ENCODE measurements at regions not wholly inside any gene's neighbourhood (a gene's known extent, or its start where the extent isn't known, plus 50 kb on each side); places are given as distances from the start of the nearest gene placed in this dataset.

DNA sequence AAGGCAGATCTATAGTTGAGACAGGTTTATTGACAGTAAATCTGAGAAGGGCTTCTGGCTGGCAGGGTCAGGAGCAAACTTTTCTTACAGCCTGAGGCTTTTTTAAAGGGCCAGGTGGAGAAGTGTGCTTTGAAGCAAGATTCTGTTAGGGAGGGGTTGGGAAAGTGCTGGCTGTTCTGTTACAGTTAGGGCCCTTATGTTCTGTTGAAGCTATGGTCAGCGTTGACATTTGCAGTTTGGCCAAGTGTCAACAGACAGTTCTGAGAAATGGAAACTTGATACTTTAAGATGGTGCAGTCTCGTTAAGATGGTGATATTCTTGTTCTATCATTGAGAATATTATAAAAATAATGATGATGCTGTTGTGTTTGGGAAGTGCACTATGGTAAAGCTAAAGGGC is 154.2 kb downstream of the RDH14 start:
- DNase-seq (ENCODE audit: low read depth): no peak
- no peak overlapping the region for H3K4me3 ChIP-seq (replicated peaks; ENCODE audit: low read depth, low read length)
- TF ChIP-seq, protein P1, sequence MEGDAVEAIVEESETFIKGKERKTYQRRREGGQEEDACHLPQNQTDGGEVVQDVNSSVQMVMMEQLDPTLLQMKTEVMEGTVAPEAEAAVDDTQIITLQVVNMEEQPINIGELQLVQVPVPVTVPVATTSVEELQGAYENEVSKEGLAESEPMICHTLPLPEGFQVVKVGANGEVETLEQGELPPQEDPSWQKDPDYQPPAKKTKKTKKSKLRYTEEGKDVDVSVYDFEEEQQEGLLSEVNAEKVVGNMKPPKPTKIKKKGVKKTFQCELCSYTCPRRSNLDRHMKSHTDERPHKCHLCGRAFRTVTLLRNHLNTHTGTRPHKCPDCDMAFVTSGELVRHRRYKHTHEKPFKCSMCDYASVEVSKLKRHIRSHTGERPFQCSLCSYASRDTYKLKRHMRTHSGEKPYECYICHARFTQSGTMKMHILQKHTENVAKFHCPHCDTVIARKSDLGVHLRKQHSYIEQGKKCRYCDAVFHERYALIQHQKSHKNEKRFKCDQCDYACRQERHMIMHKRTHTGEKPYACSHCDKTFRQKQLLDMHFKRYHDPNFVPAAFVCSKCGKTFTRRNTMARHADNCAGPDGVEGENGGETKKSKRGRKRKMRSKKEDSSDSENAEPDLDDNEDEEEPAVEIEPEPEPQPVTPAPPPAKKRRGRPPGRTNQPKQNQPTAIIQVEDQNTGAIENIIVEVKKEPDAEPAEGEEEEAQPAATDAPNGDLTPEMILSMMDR (IDR thresholded peaks at IDR 0.05; ENCODE audit: low read length, missing control alignments): no peak

DNA sequence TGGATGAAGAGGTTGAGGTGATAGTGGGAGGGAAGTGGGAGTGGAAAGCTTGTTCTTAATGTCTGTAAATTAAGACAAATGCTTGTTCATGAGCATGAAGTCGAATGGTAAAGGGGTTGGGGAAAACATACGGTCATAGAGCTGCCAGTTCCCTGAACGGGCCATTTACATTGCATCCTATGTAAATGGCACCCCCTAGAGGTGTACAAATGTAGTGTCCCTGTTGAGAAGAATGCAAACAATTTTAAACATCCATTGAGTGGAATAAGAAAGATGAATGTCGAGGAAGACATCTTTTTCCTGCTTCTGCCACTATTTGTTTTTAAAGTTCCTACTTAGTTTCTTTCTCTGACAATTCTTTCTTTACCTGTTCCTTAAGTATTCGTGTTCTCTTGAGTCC is 155.7 kb downstream of the RDH14 start:
- TF ChIP-seq, protein P1 (IDR thresholded peaks at IDR 0.05; ENCODE audit: low read length, missing control alignments): peak; percentile 28
- H3K4me3 ChIP-seq (replicated peaks; ENCODE audit: low read depth, low read length): no peak overlapping the region
- no peak for DNase-seq (ENCODE audit: low read depth)

DNA sequence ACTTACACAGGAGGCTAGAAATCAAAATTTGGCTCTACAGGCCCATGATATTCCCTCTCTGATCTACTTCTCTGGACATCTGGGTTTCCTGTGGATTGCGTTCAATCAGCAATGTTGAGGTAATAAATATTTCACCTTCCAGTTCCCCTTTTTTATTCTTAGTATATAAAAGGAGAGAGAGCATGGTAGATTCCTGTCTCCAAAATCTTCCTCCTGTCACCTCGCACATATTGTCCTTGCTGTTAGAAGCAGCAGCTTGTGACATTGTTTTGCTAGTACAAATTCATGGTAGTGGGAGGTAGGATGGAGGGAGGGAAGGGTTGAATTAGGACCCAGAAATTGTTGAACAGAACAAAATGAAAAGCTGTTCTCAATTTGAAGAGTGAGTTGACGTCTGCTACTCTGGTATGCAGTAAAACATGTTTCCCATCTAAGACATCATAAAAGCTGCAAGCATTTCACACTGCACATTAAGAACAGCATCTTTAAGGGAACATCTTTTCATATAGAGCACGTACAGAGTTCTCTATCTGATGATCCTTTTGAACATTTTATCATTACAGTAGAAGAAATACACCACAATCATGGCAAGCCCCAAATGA is 156.4 kb downstream of the RDH14 start:
- H3K4me3 ChIP-seq (replicated peaks; ENCODE audit: low read depth, low read length): no peak overlapping the region
- TF ChIP-seq, protein P1 (IDR thresholded peaks at IDR 0.05; ENCODE audit: low read length, missing control alignments): no peak
- no peak for DNase-seq (ENCODE audit: low read depth)

DNA sequence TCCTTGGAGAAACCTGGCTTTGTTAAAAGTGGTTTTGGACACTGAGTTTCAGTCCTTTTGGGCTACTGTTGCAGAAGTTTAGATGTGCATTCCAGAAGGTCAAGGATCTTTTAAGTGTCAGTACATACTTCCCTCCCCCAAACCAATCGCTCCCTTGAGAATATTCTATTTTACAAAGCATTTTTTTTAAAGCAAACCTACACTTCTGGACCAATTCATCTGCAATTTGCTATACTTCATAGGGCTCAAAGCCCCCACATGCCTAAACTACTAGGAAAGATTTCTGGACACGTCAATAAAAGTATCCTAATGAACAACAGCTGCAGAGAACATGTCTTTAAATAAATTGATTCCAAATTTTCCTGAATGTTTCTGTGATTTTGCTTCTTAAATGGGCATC is 157.6 kb downstream of the RDH14 start:
- no peak for DNase-seq (ENCODE audit: low read depth)
- H3K4me3 ChIP-seq (replicated peaks; ENCODE audit: low read depth, low read length): no peak overlapping the region
- TF ChIP-seq, protein P1 (IDR thresholded peaks at IDR 0.05; ENCODE audit: low read length, missing control alignments): no peak

DNA sequence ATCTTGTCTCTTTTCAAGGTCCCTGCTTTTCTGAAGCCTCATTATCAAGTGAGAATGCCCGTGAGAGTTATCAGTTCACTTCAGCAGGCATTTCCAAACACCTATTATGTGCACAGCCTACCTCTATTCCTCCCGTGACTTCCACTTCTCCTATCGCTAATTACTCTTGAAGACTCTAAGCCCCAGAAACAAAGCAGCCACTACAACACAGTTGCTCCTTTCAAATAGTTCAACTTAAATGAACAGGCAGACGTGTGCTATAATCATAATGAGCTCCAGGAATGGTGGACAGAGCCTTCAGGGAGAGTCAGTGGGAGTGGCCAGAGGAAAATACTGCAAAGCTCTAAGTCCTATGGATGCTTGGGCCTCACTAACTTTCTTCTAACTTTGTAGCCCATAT is 159.0 kb downstream of the RDH14 start:
- TF ChIP-seq, protein P1 (IDR thresholded peaks at IDR 0.05; ENCODE audit: low read length, missing control alignments): no peak
- H3K4me3 ChIP-seq (replicated peaks; ENCODE audit: low read depth, low read length): no peak overlapping the region
- DNase-seq (ENCODE audit: low read depth): no peak

DNA sequence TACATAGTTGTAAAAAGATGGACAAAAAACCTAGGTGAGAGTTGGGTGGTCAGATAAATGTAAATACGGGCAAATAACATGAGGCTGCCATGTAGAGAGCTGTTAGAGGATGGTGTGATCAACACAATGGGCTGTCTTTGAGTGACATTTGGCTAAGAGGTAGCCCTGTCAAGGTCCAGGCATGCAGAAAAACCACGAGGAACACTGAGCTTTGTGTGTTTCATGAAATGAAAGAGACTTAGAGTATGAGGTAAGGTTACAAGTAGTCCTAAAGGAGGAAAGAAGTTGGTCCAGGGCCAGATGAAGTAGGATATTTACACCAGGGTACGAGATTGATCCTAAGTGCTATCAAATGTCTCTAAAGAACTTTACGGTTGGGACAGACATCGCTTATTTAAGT is 160.9 kb downstream of the RDH14 start:
- no peak for DNase-seq (ENCODE audit: low read depth)
- TF ChIP-seq, protein P1 (IDR thresholded peaks at IDR 0.05; ENCODE audit: low read length, missing control alignments): no peak
- no peak overlapping the region for H3K4me3 ChIP-seq (replicated peaks; ENCODE audit: low read depth, low read length)

DNA sequence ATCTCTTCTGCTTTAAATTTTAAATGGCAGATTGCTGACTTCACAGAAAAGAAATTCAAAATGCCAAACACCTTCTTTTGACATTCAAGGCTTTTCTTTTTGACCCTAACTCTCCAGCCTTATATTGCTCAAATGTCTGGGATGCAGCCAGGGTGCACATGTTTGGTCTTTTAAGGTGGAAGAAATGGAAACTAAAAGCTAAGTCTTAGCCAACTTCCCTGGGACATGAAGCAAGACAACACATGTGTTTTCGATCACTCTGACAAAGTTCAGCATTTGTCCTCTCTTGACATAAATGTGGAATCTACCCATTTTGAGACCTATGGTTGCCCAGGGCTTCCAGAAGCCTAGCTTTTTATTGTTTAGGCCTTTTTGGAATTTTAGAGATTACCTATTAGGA is 161.6 kb downstream of the RDH14 start:
- DNase-seq (ENCODE audit: low read depth): peak; percentile 57
- TF ChIP-seq, protein P1 (IDR thresholded peaks at IDR 0.05; ENCODE audit: low read length, missing control alignments): no peak
- no peak overlapping the region for H3K4me3 ChIP-seq (replicated peaks; ENCODE audit: low read depth, low read length)

All from fibroblast of pulmonary artery (primary cell).